ENCODE measurements at regions not wholly inside any gene's neighbourhood (a gene's known extent, or its start where the extent isn't known, plus 50 kb on each side); places are given as distances from the start of the nearest gene placed in this dataset.
"Not testable (repeated sequence)": the region's sequence is repeated elsewhere in the genome, so short reads cannot be mapped to it uniquely, and the experiment has no call there.

DNA sequence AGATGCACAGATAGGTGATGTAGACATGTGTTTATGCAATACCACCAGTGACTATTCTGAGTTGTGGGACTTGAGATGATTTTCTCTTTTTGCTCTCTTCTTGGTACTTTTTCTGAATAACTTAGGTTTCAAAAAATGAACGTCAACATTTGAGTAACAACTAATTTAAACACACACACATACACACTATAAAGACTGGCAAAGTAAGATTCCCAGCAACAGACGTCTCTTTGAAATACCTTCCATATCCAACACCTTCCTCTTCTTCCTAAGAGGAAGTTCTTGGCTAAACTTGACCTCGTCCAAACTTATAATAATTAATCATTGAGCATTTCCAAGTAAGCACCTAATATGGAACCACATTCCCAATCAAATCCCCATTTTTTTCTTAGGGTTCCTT, 81.6 kb upstream of the RGPD4 start:
- no peaks in the 10 kb centered on the region for H3K27me3 ChIP-seq (replicated peaks)
- H3K4me3 ChIP-seq, result no peak overlapping the region
- no peak for DNase-seq (ENCODE audit: low read depth in 1 of 2, low spot score in 2 of 2)
- no peaks in the 10 kb centered on the region for H3K36me3 ChIP-seq
- no peak overlapping the region for H3K27ac ChIP-seq
- H3K9me3 ChIP-seq (replicated peaks), result no peaks in the 10 kb centered on the region
- no peaks in the 10 kb centered on the region for H3K4me1 ChIP-seq (replicated peaks)

DNA sequence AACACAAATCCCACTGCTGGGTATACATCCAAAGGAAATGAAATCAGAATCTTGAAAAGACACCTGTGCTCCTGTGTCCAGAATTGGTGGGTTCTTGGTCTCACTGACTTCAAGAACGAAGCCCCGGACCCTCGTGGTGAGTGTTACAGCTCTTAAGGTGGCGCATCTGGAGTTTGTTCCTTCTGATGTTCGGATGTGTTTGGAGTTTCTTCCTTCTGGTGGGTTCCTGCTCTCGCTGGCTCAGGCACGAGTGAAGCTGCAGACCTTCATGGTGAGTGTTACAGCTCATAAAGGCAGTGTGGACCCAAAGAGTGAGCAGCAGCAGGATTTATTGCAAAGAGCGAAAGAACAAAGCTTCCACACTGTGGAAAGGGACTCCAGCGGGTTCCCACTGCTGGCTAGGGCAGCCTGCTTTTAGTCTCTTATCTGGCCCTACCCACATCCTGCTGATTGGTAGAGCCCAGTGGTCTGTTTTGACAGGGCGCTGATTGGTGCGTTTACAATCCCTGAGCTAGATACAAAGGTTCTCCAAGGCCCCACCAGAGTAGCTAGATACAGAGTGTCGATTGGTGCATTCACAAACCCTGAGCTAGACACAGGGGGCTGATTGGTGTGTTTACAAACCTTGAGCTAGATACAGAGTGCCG, 80.0 kb upstream of the RGPD4 start:
- DNase-seq (ENCODE audit: low read depth in 1 of 2, low spot score in 2 of 2); H3K9me3 ChIP-seq (replicated peaks); H3K27ac ChIP-seq; H3K4me1 ChIP-seq (replicated peaks); H3K4me3 ChIP-seq; H3K36me3 ChIP-seq; H3K27me3 ChIP-seq (replicated peaks): not testable (repeated sequence)

DNA sequence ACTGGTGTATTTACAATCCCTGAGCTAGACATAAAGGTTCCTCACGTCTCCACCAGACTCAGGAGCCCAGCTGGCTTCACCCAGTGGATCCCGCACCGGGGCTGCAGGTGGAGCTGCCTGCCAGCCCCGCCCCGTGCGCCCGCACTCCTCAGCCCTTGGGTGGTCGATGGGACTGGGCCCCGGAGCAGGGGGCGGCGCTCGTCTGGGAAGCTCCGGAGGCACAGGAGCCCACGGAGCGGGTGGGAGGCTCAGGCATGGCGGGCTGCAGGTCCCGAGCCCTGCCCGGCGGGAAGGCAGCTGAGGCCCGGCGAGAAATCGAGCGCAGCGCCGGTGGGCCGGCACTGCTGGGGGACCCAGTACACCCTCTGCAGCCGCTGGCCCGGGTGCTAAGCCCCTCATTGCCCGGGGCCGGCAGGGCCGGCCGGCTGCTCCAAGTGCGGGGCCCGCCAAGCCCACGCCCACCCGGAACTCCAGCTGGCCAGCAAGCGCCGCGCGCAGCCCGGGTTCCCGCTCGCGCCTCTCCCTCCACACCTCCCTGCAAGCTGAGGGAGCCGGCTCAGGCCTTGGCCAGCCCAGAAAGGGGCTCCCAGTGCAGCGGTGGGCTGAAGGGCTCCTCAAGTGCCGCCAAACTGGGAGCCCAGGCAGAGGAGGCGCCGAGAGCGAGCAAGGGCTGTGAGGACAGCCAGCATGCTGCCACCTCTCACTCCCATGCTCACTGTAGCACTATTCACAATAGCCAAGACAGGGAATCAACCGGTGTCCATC, 79.3 kb upstream of the RGPD4 start:
- DNase-seq (ENCODE audit: low read depth in 1 of 2, low spot score in 2 of 2); H3K36me3 ChIP-seq; H3K27ac ChIP-seq; H3K9me3 ChIP-seq (replicated peaks); H3K4me1 ChIP-seq (replicated peaks); H3K4me3 ChIP-seq; H3K27me3 ChIP-seq (replicated peaks): not testable (repeated sequence)

DNA sequence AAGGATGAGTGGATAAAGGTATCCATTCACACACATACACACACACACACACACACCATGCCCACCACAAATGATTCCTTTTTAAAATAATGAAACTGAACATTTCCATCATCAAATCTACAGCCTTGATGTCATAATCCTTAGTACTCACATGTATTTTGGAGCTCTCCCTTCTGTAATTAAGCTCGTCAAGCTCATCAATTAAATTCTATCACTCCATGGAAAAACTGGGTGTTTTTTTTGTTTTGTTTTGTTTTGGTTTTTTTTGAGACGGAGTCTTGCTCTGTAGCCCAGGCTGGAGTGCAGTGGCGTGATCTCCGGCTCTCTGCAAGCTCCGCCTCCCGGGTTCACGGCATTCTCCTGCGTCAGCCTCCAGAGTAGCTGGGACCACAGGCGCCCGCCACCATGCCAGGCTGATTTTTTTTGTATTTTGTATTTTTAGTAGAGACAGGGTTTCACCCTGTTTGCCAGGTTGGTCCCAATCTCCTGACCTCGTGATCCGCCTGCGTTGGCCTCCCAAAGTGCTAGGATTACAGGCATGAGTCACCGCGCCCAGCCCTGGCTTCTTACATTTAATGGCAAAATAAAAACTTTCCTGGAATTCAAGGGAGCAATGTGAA, 78.6 kb upstream of the RGPD4 start:
- Histone ChIP-seq H3K36me3 (no peaks in the 10 kb centered on the region), H3K4me1 (replicated peaks) (no peaks in the 10 kb centered on the region), H3K9me3 (replicated peaks) (no peaks in the 10 kb centered on the region), H3K27ac (no peak overlapping the region), H3K4me3 (no peak overlapping the region), H3K27me3 (replicated peaks) (no peaks in the 10 kb centered on the region)
- DNase-seq (ENCODE audit: low read depth in 1 of 2, low spot score in 2 of 2), result no peak

DNA sequence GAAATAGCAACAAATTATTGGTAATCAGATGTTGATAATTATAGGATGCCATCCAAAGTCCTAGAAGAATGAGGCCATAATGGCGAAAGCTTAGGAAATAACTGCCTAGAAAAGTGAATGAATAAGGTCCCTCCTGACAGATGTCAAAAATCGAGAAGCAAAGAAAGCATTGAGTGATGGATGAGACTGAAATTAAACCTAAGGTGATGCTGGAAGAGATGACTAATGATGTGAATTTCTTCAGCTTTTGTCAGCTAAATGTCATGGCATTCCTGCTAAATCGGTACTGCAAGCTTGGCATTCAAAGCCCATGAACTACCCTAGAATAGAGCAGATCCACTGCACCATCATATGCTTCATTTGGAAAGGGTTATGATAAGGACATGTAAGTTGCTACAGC, 74.8 kb upstream of the RGPD4 start:
- no peak for DNase-seq (ENCODE audit: low read depth in 1 of 2, low spot score in 2 of 2)
- H3K4me1 ChIP-seq (replicated peaks), result no peaks in the 10 kb centered on the region

DNA sequence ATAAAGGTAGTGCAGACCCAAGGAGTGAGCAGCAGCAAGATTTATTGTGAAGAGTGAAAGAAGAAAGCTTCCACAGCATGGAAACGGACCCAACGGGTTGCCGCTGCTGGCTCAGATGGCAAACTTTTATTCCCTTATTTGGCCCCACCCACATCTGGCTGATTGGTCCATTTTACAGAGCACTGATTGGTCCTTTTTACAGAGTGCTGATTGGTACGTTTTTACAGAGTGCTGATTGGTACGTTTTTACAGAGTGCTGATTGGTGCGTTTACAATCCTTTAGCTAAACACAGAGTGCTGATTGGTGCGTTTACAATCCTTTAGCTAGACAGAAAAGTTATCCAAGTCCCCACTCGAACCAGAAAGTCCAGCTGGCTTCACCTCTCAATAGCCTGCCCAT, 72.9 kb upstream of the RGPD4 start:
- not testable (repeated sequence) for H3K4me3 ChIP-seq; H3K4me1 ChIP-seq (replicated peaks); DNase-seq (ENCODE audit: low read depth in 1 of 2, low spot score in 2 of 2); H3K27ac ChIP-seq; H3K9me3 ChIP-seq (replicated peaks); H3K27me3 ChIP-seq (replicated peaks); H3K36me3 ChIP-seq

More for the DNA sequence above, 74.8 kb upstream of the RGPD4 start:
- Histone ChIP-seq H3K27ac (no peak overlapping the region), H3K36me3 (no peaks in the 10 kb centered on the region), H3K27me3 (replicated peaks) (no peaks in the 10 kb centered on the region), H3K4me3 (no peak overlapping the region), H3K9me3 (replicated peaks) (no peaks in the 10 kb centered on the region)

DNA sequence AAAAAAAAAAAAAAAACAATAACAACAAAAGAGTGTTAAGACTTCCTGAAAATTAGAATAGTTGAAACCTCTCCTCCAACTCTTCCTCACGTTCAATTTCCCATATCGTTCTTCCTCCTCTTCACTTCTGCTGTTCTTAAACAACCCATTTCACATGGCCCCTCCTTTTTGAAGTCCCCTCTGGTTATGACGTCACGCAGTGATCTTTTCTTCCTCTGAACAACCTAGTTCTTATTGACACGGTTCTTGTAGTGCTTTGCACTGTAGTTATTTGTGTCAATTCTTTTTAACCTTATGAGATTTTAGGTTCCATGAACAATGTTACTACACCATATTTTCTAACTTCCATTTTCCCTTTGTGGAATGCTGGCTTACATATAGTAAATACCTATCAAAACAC, 69.5 kb upstream of the RGPD4 start:
- Histone ChIP-seq H3K27ac (no peak overlapping the region), H3K4me1 (replicated peaks) (no peaks in the 10 kb centered on the region), H3K4me3 (no peak overlapping the region), H3K36me3 (no peaks in the 10 kb centered on the region), H3K9me3 (replicated peaks) (no peaks in the 10 kb centered on the region), H3K27me3 (replicated peaks) (no peaks in the 10 kb centered on the region)
- DNase-seq (ENCODE audit: low read depth in 1 of 2, low spot score in 2 of 2), result no peak

DNA sequence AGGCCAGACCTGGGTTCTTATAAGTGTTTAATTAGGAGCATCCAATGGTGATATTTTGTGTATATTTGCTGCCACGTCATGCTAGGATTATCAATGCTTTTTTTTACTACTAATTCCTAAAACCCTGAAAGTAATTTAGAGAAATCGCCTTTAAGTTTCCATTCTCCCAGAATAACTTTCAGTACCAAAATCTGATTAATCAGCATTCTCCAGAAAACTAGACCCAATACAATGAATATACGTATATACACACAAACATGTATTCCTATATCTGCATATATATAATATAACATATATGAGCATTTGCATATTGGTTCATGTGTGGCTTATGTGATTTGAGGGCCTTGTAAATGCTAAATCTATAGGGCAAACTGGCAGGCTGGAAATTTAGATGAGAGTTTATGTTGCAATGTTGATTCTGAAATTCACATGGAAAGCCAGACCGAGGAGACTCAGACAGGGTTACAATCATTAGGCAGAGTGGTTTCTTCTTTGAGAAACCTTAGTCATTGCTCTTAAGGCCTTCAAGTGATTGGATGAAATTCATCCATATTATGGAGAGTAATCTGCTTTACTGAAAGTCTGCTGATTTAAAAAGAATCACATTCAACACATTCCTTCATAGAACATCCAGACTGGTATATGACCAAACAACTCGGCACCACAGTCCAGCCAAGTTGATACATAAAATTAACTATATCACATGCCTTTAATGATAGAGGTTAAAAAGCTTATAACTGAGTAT, 65.9 kb upstream of the RGPD4 start:
- DNase-seq (ENCODE audit: low read depth in 1 of 2, low spot score in 2 of 2), result no peak
- H3K4me1 ChIP-seq (replicated peaks), result no peaks in the 10 kb centered on the region
- H3K27me3 ChIP-seq (replicated peaks), result no peaks in the 10 kb centered on the region
- no peaks in the 10 kb centered on the region for H3K36me3 ChIP-seq
- H3K4me3 ChIP-seq, result no peak overlapping the region
- no peak overlapping the region for H3K27ac ChIP-seq
- H3K9me3 ChIP-seq (replicated peaks), result no peaks in the 10 kb centered on the region

DNA sequence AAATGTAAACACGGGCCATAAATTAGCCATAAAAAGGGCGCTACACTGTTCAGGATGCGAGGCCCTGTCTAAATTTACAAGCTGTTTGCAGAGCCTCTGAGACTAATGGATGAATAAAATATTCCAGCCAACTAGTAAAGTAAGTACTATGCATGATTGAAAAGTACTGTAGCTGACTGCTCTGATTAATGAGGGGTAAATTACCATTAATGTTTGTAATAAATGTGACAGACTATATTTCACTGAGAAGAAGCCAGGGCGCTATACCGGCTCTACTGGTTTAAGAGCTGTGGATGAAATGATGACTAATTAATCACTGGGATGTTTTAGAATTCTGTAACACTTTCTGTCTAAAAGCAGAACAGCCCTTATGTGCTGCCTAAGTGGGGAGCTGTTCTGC, 54.3 kb upstream of the RGPD4 start:
- H3K27ac ChIP-seq, result no peak overlapping the region
- H3K36me3 ChIP-seq, result no peaks in the 10 kb centered on the region
- H3K4me3 ChIP-seq, result no peak overlapping the region
- no peaks in the 10 kb centered on the region for H3K9me3 ChIP-seq (replicated peaks)
- DNase-seq (ENCODE audit: low read depth in 1 of 2, low spot score in 2 of 2), result no peak
- no peaks in the 10 kb centered on the region for H3K4me1 ChIP-seq (replicated peaks)
- H3K27me3 ChIP-seq (replicated peaks), result no peaks in the 10 kb centered on the region

DNA sequence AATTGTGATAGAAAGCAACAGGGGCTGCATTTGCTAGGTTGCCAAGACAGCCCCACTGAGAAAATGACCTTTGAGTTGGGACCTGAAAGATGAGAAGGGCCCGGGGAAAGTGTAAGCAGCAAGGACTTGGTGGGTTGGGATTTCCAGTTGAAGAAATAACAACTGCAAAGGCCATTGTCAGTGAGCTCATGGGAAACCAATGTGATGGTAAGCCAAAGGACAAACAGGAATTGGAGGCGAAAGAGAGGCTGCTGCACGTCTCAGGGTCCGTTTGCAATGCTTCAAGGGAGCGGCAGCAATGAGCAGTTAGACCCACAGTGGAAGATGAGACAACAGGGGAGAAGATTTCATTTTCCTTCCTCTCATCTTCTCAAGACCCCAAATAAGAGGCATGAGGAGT, 51.5 kb upstream of the RGPD4 start:
- H3K4me1 ChIP-seq (replicated peaks), result no peaks in the 10 kb centered on the region
- H3K4me3 ChIP-seq, result no peak overlapping the region
- H3K27me3 ChIP-seq (replicated peaks), result no peaks in the 10 kb centered on the region
- no peak for DNase-seq (ENCODE audit: low read depth in 1 of 2, low spot score in 2 of 2)
- no peaks in the 10 kb centered on the region for H3K9me3 ChIP-seq (replicated peaks)
- no peaks in the 10 kb centered on the region for H3K36me3 ChIP-seq
- no peak overlapping the region for H3K27ac ChIP-seq

DNA sequence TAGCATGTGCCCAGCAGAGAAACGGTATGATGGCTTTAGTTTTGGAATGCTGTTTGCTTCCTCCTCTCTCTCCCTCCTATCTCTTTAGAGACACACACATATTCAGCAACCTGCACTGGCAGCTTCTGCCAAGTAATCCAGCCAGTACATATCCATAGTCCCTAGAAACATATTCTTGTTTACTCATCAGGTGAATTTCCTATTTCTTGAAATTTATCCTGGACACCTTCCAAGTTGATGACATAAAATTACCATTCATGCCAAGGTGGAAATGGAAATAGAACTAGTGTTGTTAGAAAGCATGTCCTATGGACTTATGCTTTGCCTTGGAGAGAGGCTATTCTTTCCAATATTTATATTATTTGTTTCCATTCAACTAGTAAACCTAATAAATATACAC, 50.9 kb upstream of the RGPD4 start:
- Histone ChIP-seq H3K36me3 (no peaks in the 10 kb centered on the region), H3K4me1 (replicated peaks) (no peaks in the 10 kb centered on the region), H3K27me3 (replicated peaks) (no peaks in the 10 kb centered on the region), H3K4me3 (no peak overlapping the region), H3K9me3 (replicated peaks) (no peaks in the 10 kb centered on the region), H3K27ac (no peak overlapping the region)
- no peak for DNase-seq (ENCODE audit: low read depth in 1 of 2, low spot score in 2 of 2)

DNA sequence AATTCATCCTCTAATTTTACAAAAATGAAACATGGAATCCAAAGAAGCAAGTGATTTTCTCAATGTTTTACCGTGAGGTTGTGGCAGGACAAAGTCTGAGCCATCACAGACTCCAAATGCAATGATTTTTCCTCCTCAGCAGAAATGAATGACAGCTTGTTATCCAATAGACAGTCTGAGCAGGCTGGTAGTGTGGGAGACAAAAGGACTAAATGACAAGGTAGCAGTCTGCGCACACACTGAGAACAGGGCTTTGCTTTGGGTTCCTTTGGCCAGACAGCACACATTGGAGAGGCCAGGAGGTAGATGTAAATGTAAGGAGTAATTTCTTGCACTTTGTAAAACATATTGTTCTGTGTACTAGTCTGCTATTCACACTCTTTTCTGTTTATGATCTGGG, 50.3 kb upstream of the RGPD4 start:
- H3K27ac ChIP-seq, result no peak overlapping the region
- no peaks in the 10 kb centered on the region for H3K9me3 ChIP-seq (replicated peaks)
- no peak overlapping the region for H3K4me3 ChIP-seq
- no peaks in the 10 kb centered on the region for H3K4me1 ChIP-seq (replicated peaks)
- no peaks in the 10 kb centered on the region for H3K36me3 ChIP-seq
- H3K27me3 ChIP-seq (replicated peaks), result no peaks in the 10 kb centered on the region
- DNase-seq (ENCODE audit: low read depth in 1 of 2, low spot score in 2 of 2), result no peak
